HFF-Myc (cell line): ENCODE measurements at regions not wholly inside any gene's neighbourhood (a gene's known extent, or its start where the extent isn't known, plus 50 kb on each side); places are given as distances from the start of the nearest gene placed in this dataset.
"Not testable (repeated sequence)": the region's sequence is repeated elsewhere in the genome, so short reads cannot be mapped to it uniquely, and the experiment has no call there.

Experiments
- DNase-seq: peaks from one replicate; pipeline ENCODE4 v3.0.0-alpha.2; 2011; ENCODE audit warnings: low read depth; ENCODE audit errors: extremely low read depth
- H3K4me3 ChIP-seq: replicated peaks from 2 replicates; pipeline ENCODE4 v1.5.1; 2011; ENCODE audit warnings: low read depth, mild to moderate bottlenecking, control low read depth, low read length
- TF ChIP-seq, protein P1 (sequence below): IDR thresholded peaks from 2 replicates; pipeline ENCODE4 v1.5.1; 2012; ENCODE audit warnings: mild to moderate bottlenecking, low read depth, low read length, control low read depth; ENCODE audit errors: missing control alignments

- H3K4me3 ChIP-seq: no peak overlapping the region
- DNase-seq: no peak
- TF ChIP-seq, protein P1, sequence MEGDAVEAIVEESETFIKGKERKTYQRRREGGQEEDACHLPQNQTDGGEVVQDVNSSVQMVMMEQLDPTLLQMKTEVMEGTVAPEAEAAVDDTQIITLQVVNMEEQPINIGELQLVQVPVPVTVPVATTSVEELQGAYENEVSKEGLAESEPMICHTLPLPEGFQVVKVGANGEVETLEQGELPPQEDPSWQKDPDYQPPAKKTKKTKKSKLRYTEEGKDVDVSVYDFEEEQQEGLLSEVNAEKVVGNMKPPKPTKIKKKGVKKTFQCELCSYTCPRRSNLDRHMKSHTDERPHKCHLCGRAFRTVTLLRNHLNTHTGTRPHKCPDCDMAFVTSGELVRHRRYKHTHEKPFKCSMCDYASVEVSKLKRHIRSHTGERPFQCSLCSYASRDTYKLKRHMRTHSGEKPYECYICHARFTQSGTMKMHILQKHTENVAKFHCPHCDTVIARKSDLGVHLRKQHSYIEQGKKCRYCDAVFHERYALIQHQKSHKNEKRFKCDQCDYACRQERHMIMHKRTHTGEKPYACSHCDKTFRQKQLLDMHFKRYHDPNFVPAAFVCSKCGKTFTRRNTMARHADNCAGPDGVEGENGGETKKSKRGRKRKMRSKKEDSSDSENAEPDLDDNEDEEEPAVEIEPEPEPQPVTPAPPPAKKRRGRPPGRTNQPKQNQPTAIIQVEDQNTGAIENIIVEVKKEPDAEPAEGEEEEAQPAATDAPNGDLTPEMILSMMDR: no peak
These were observed 227.0 kb downstream of the ALG10 start for GRCh38 chr12:34249271-34249670.

GRCh38 chr12:34251879-34252278 lies 229.6 kb downstream of the ALG10 start:
- H3K4me3 ChIP-seq, DNase-seq: not testable (repeated sequence)

- TF ChIP-seq, protein P1: no peak
- no peak overlapping the region for H3K4me3 ChIP-seq
- no peak for DNase-seq
These were observed 231.4 kb downstream of the ALG10 start for GRCh38 chr12:34253674-34254073.

DNA sequence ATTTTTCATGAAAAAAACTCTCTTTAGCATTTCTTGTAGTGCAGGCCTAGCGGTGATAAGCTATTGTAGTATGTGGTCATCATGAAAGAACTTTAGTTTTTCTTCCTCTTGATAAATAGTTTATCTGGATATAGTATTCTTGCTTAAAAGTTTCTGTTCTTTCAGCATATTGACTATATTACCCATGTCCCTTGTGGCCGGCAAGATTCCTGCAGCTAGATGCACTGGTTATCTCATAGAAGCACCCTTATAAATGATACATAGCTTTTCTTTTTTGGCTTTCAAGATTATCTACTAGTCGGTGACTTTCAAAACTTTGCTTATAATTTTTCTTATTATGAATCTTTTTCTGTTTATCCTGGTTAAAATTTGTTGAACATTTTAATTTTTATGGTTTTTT lies 234.8 kb downstream of the ALG10 start:
- TF ChIP-seq, protein P1: no peak
- no peak overlapping the region for H3K4me3 ChIP-seq
- no peak for DNase-seq

DNA sequence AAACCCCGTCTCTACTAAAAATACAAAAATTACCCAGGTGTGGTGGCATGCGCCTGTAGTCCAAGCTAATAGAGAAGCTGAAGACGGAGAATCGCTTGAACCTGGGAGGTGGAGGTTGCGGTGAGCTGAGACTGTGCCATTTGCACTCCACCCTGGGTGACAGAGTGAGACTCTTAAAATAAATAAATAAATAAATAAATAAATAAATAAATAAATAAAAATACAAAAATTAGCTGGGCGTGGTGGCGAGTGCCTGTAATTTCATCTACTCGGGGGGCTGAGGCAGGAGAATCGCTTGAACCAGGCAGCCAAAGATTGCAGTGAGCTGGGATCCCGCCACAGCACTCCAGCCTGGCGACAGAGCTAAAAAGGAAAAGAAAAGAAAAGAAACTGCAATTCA lies 239.8 kb downstream of the ALG10 start:
- not testable (repeated sequence) for H3K4me3 ChIP-seq, DNase-seq

DNA sequence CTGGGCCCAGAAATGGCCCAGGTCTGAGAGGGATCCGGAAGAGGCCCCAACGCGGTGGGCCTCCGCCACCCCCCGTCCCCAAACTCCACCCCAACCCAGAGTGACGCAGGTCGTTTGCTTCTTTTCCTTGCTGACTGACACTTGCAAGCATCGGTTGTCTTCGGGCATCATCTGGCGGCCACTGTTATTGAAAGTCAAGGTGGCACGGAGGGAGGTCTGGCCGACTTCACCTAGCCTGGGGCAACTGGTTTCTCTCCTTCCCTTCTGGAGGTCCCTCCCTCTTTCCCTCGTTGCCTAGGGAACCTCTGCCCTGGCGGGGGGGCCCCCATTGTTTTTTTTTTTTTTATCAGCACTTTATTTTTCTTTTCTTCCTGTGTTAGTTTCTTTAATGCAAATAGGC lies 241.8 kb downstream of the ALG10 start:
- H3K4me3 ChIP-seq: no peak overlapping the region
- DNase-seq: no peak
- TF ChIP-seq, protein P1: no peak

- not testable (repeated sequence) for DNase-seq, H3K4me3 ChIP-seq
These were observed 251.4 kb downstream of the ALG10 start for GRCh38 chr12:34273703-34274102.

- DNase-seq: no peak
- H3K4me3 ChIP-seq: no peak overlapping the region
- TF ChIP-seq, protein P1: no peak
These were observed 252.8 kb downstream of the ALG10 start for GRCh38 chr12:34275129-34275528.

GRCh38 chr12:34286483-34286882 lies 264.2 kb downstream of the ALG10 start:
- no peak overlapping the region for H3K4me3 ChIP-seq
- TF ChIP-seq, protein P1: no peak
- no peak for DNase-seq
